Peyer's patch (tissue), 4 donors: ENCODE measurements at regions not wholly inside any gene's neighbourhood (a gene's known extent, or its start where the extent isn't known, plus 50 kb on each side); places are given as distances from the start of the nearest gene placed in this dataset.

Source experiments
- DNase-seq, 3 donors: peaks; one replicate each; pipeline ENCODE4 v3.0.0-alpha.2; 2017 to 2019
- H3K27ac ChIP-seq, 4 donors: fragments of 200-600 bp; sonication (generic); one replicate each; pipeline ENCODE4 v1.5.1; 2016 to 2019
- H3K27me3 ChIP-seq, 2 donors: fragments of 200-600 bp; sonication (generic); one replicate each; pipeline ENCODE4 v1.5.1; 2019
- H3K36me3 ChIP-seq, 3 donors: fragments of 200-600 bp; sonication (generic); one replicate each; pipeline ENCODE4 v1.5.1; 2016 to 2019
- H3K4me1 ChIP-seq, 4 donors: fragments of 200-600 bp; sonication (generic); one replicate each; pipeline ENCODE4 v1.5.1; 2016 to 2019
- H3K4me3 ChIP-seq, 4 donors: fragments of 200-600 bp; sonication (generic); 1 replicate in 3 of 4; 2 replicates in 1 of 4; pipeline ENCODE4 v1.5.1; 2016 to 2019; ENCODE audit warnings: mild to moderate bottlenecking in 1 of 4
- H3K9me3 ChIP-seq, 4 donors: fragments of 200-600 bp; sonication (generic); one replicate each; pipeline ENCODE4 v1.5.1; 2016 to 2019; ENCODE audit warnings: mild to moderate bottlenecking in 1 of 4
- CTCF ChIP-seq, 6 experiments: fragments of 450-650 bp in 4 of 6; fragments of 200-600 bp in 2 of 6; sonication (generic) in 1 of 6; IDR thresholded peaks; one replicate each; pipeline ENCODE4 v1.5.1; 2017 to 2019; ENCODE audit warnings: antibody characterized with exemption in 6 of 6, mild to moderate bottlenecking in 3 of 6, moderate library complexity in 1 of 6
- POLR2A ChIP-seq, 2 donors: fragments of 450-650 bp; IDR thresholded peaks; one replicate each; pipeline ENCODE4 v1.5.1; 2017; ENCODE audit warnings: antibody characterized with exemption in 2 of 2, mild to moderate bottlenecking in 2 of 2, moderate library complexity in 2 of 2
- small RNA-seq, 2 donors: library from RNA; depleted of rRNA; stranded (forward); fragments of <200 nt; gene quantifications; one replicate each; pipeline ENCODE3, GENCODE V24; 2016

- H3K4me3 ChIP-seq = no peak overlapping the region
- DNase-seq = no peak
- TF ChIP-seq CTCF (IDR thresholded peaks at IDR 0.05) (no peak), POLR2A (IDR thresholded peaks at IDR 0.05) (no peak)
- H3K36me3 ChIP-seq = peaks cover 0 to 41% (median 0%) of the 10 kb centered on the region in 3 donors
- no peaks in the 10 kb centered on the region for H3K27me3 ChIP-seq
- H3K9me3 ChIP-seq = no peaks in the 10 kb centered on the region
- no peak overlapping the region for H3K27ac ChIP-seq
- no peaks in the 10 kb centered on the region for H3K4me1 ChIP-seq
Observed at GRCh38 chr11:17135916-17136683, 58.6 kb upstream of the RPS13 start.

GRCh38 chr11:17132654-17133053 is 55.2 kb upstream of the RPS13 start:
- H3K36me3 ChIP-seq = peaks cover 0 to 69% (median 0%) of the 10 kb centered on the region in 3 donors
- H3K27me3 ChIP-seq = no peaks in the 10 kb centered on the region
- no peak overlapping the region for H3K27ac ChIP-seq
- no peaks in the 10 kb centered on the region for H3K4me1 ChIP-seq
- DNase-seq = no peak
- no peak overlapping the region for H3K4me3 ChIP-seq
- TF ChIP-seq CTCF (IDR thresholded peaks at IDR 0.05) = no peak
- TF ChIP-seq POLR2A (IDR thresholded peaks at IDR 0.05) = no peak
- H3K9me3 ChIP-seq = no peaks in the 10 kb centered on the region

GRCh38 chr11:17129003-17129402 is 51.5 kb upstream of the RPS13 start:
- no peaks in the 10 kb centered on the region for H3K4me1 ChIP-seq
- H3K27me3 ChIP-seq = no peaks in the 10 kb centered on the region
- H3K9me3 ChIP-seq = no peaks in the 10 kb centered on the region
- TF ChIP-seq POLR2A (IDR thresholded peaks at IDR 0.05) (no peak), CTCF (IDR thresholded peaks at IDR 0.05) (no peak)
- peaks cover 0 to 53% (median 0%) of the 10 kb centered on the region in 3 donors for H3K36me3 ChIP-seq
- no peak overlapping the region for H3K4me3 ChIP-seq
- DNase-seq = no peak
- no peak overlapping the region for H3K27ac ChIP-seq

Small RNA genes lying in the stretch of these regions (small RNA-seq; reads per million reads assigned to genes)
- gene AC126389.1 = 0 reads per million in 2 donors
